ENCODE measurements at regions not wholly inside any gene's neighbourhood (a gene's known extent, or its start where the extent isn't known, plus 50 kb on each side); places are given as distances from the start of the nearest gene placed in this dataset.
"Not testable (repeated sequence)": the region's sequence is repeated elsewhere in the genome, so short reads cannot be mapped to it uniquely, and the experiment has no call there.

GRCh38 chr6:166713434-166714186 is 86.6 kb upstream of the RPS6KA2 start:
- Histone ChIP-seq H3K27ac (no peak overlapping the region), H3K9me3 (ENCODE audit: low read depth, low read length) (0 out of 2 replicates have a peak, but pooled peaks cover 4% of the 10 kb centered on the region), H3K4me3 (no peak overlapping the region), H3K9ac (ENCODE audit: insufficient read length) (no peak overlapping the region), H3K36me3 (ENCODE audit: insufficient read depth, low read length) (no peaks in the 10 kb centered on the region)
- TF ChIP-seq FOXP2 (optimal IDR thresholded peaks at IDR 0.05; ENCODE audit: control extremely low read depth, extremely low read length, insufficient read depth) (no peak), POLR2AphosphoS5 (IDR thresholded peaks at IDR 0.05; ENCODE audit: borderline replicate concordance, low read depth, low read length) (no peak), EZH2 (IDR thresholded peaks at IDR 0.05) (no peak)
- no peak for DNase-seq (ENCODE audit: low read depth, low spot score)

GRCh38 chr6:166712286-166713228 is 85.5 kb upstream of the RPS6KA2 start:
- no peak overlapping the region for H3K4me3 ChIP-seq
- H3K36me3 ChIP-seq (ENCODE audit: insufficient read depth, low read length) = no peaks in the 10 kb centered on the region
- H3K9ac ChIP-seq (ENCODE audit: insufficient read length) = no peak overlapping the region
- no peak overlapping the region for H3K27ac ChIP-seq
- no peak for DNase-seq (ENCODE audit: low read depth, low spot score)
- H3K9me3 ChIP-seq (ENCODE audit: low read depth, low read length) = 0 out of 2 replicates have a peak, but pooled peaks cover 4% of the 10 kb centered on the region
- TF ChIP-seq FOXP2 (optimal IDR thresholded peaks at IDR 0.05; ENCODE audit: control extremely low read depth, extremely low read length, insufficient read depth) (no peak), POLR2AphosphoS5 (IDR thresholded peaks at IDR 0.05; ENCODE audit: borderline replicate concordance, low read depth, low read length) (no peak), EZH2 (IDR thresholded peaks at IDR 0.05) (no peak)

GRCh38 chr6:166710084-166710483 is 83.0 kb upstream of the RPS6KA2 start:
- H3K36me3 ChIP-seq (ENCODE audit: insufficient read depth, low read length) = no peaks in the 10 kb centered on the region
- no peak for DNase-seq (ENCODE audit: low read depth, low spot score)
- no peak overlapping the region for H3K4me3 ChIP-seq
- H3K27ac ChIP-seq = no peak overlapping the region
- no peak for TF ChIP-seq FOXP2 (optimal IDR thresholded peaks at IDR 0.05; ENCODE audit: control extremely low read depth, extremely low read length, insufficient read depth)
- no peak for TF ChIP-seq EZH2 (IDR thresholded peaks at IDR 0.05)
- TF ChIP-seq POLR2AphosphoS5 (IDR thresholded peaks at IDR 0.05; ENCODE audit: borderline replicate concordance, low read depth, low read length) = no peak
- 0 out of 2 replicates have a peak, but pooled peaks cover 4% of the 10 kb centered on the region for H3K9me3 ChIP-seq (ENCODE audit: low read depth, low read length)
- H3K9ac ChIP-seq (ENCODE audit: insufficient read length) = no peak overlapping the region

- Histone ChIP-seq H3K27ac (no peak overlapping the region), H3K36me3 (ENCODE audit: insufficient read depth, low read length) (no peaks in the 10 kb centered on the region), H3K9ac (ENCODE audit: insufficient read length) (no peak overlapping the region), H3K9me3 (ENCODE audit: low read depth, low read length) (0 out of 2 replicates have a peak, but pooled peaks cover 4% of the 10 kb centered on the region), H3K4me3 (no peak overlapping the region)
- no peak for DNase-seq (ENCODE audit: low read depth, low spot score)
- TF ChIP-seq EZH2 (IDR thresholded peaks at IDR 0.05) (no peak), POLR2AphosphoS5 (IDR thresholded peaks at IDR 0.05; ENCODE audit: borderline replicate concordance, low read depth, low read length) (no peak), FOXP2 (optimal IDR thresholded peaks at IDR 0.05; ENCODE audit: control extremely low read depth, extremely low read length, insufficient read depth) (no peak)
Measured at GRCh38 chr6:166708460-166708859, 81.4 kb upstream of the RPS6KA2 start.

GRCh38 chr6:166707045-166707444 is 80.0 kb upstream of the RPS6KA2 start:
- no peaks in the 10 kb centered on the region for H3K36me3 ChIP-seq (ENCODE audit: insufficient read depth, low read length)
- no peak overlapping the region for H3K27ac ChIP-seq
- H3K9me3 ChIP-seq (ENCODE audit: low read depth, low read length) = 0 out of 2 replicates have a peak, but pooled peaks cover 4% of the 10 kb centered on the region
- TF ChIP-seq POLR2AphosphoS5 (IDR thresholded peaks at IDR 0.05; ENCODE audit: borderline replicate concordance, low read depth, low read length) (no peak), EZH2 (IDR thresholded peaks at IDR 0.05) (no peak), FOXP2 (optimal IDR thresholded peaks at IDR 0.05; ENCODE audit: control extremely low read depth, extremely low read length, insufficient read depth) (no peak)
- no peak overlapping the region for H3K4me3 ChIP-seq
- no peak for DNase-seq (ENCODE audit: low read depth, low spot score)
- H3K9ac ChIP-seq (ENCODE audit: insufficient read length) = no peak overlapping the region

GRCh38 chr6:166705069-166705468 is 78.0 kb upstream of the RPS6KA2 start:
- Histone ChIP-seq H3K36me3 (ENCODE audit: insufficient read depth, low read length) (no peaks in the 10 kb centered on the region), H3K9ac (ENCODE audit: insufficient read length) (no peak overlapping the region)

GRCh38 chr6:166704171-166704570 is 77.1 kb upstream of the RPS6KA2 start:
- H3K4me3 ChIP-seq = no peak overlapping the region
- no peak overlapping the region for H3K27ac ChIP-seq
- no peak for TF ChIP-seq POLR2AphosphoS5 (IDR thresholded peaks at IDR 0.05; ENCODE audit: borderline replicate concordance, low read depth, low read length)
- no peak for TF ChIP-seq FOXP2 (optimal IDR thresholded peaks at IDR 0.05; ENCODE audit: control extremely low read depth, extremely low read length, insufficient read depth)
- TF ChIP-seq EZH2 (IDR thresholded peaks at IDR 0.05) = no peak
- H3K9ac ChIP-seq (ENCODE audit: insufficient read length) = no peak overlapping the region
- H3K9me3 ChIP-seq (ENCODE audit: low read depth, low read length) = no peaks in the 10 kb centered on the region
- no peak for DNase-seq (ENCODE audit: low read depth, low spot score)
- H3K36me3 ChIP-seq (ENCODE audit: insufficient read depth, low read length) = no peaks in the 10 kb centered on the region

More at GRCh38 chr6:166705069-166705468, 78.0 kb upstream of the RPS6KA2 start:
- Histone ChIP-seq H3K4me3 (no peak overlapping the region), H3K27ac (no peak overlapping the region), H3K9me3 (ENCODE audit: low read depth, low read length) (no peaks in the 10 kb centered on the region)
- TF ChIP-seq POLR2AphosphoS5 (IDR thresholded peaks at IDR 0.05; ENCODE audit: borderline replicate concordance, low read depth, low read length) = no peak
- no peak for TF ChIP-seq FOXP2 (optimal IDR thresholded peaks at IDR 0.05; ENCODE audit: control extremely low read depth, extremely low read length, insufficient read depth)
- TF ChIP-seq EZH2 (IDR thresholded peaks at IDR 0.05) = no peak
- DNase-seq (ENCODE audit: low read depth, low spot score) = no peak

GRCh38 chr6:166703149-166703710 is 76.2 kb upstream of the RPS6KA2 start:
- no peaks in the 10 kb centered on the region for H3K36me3 ChIP-seq (ENCODE audit: insufficient read depth, low read length)
- H3K4me3 ChIP-seq = no peak overlapping the region
- TF ChIP-seq EZH2 (IDR thresholded peaks at IDR 0.05) (no peak), POLR2AphosphoS5 (IDR thresholded peaks at IDR 0.05; ENCODE audit: borderline replicate concordance, low read depth, low read length) (no peak), FOXP2 (optimal IDR thresholded peaks at IDR 0.05; ENCODE audit: control extremely low read depth, extremely low read length, insufficient read depth) (no peak)
- no peak for DNase-seq (ENCODE audit: low read depth, low spot score)
- H3K9me3 ChIP-seq (ENCODE audit: low read depth, low read length) = no peaks in the 10 kb centered on the region
- no peak overlapping the region for H3K9ac ChIP-seq (ENCODE audit: insufficient read length)
- no peak overlapping the region for H3K27ac ChIP-seq

- H3K36me3 ChIP-seq (ENCODE audit: insufficient read depth, low read length); H3K9me3 ChIP-seq (ENCODE audit: low read depth, low read length); H3K4me3 ChIP-seq; H3K9ac ChIP-seq (ENCODE audit: insufficient read length); H3K27ac ChIP-seq; DNase-seq (ENCODE audit: low read depth, low spot score): not testable (repeated sequence)
Measured at GRCh38 chr6:166701424-166701823, 74.4 kb upstream of the RPS6KA2 start.

GRCh38 chr6:166700871-166701270 is 73.8 kb upstream of the RPS6KA2 start:
- H3K9me3 ChIP-seq (ENCODE audit: low read depth, low read length); DNase-seq (ENCODE audit: low read depth, low spot score); H3K4me3 ChIP-seq: not testable (repeated sequence)

More at GRCh38 chr6:166700871-166701270, 73.8 kb upstream of the RPS6KA2 start:
- H3K36me3 ChIP-seq (ENCODE audit: insufficient read depth, low read length); H3K27ac ChIP-seq; H3K9ac ChIP-seq (ENCODE audit: insufficient read length): not testable (repeated sequence)
